H1 (cell line): ENCODE measurements at regions not wholly inside any gene's neighbourhood (a gene's known extent, or its start where the extent isn't known, plus 50 kb on each side); places are given as distances from the start of the nearest gene placed in this dataset.

Experiments used
- CTCF ChIA-PET: fragments of 300-600 bp; sonication (Branson Sonifier 250); formaldehyde crosslinking; loops from one replicate; lab custom pipeline; 2021; ENCODE audit not compliant: partially characterized antibody; lab: Charles Lee
- POLR2A ChIA-PET: fragments of 300-600 bp; sonication (Branson Sonifier 250); formaldehyde crosslinking; loops from one replicate; lab custom pipeline; 2021; ENCODE audit warnings: inconsistent platforms; ENCODE audit not compliant: partially characterized antibody; lab: Charles Lee
- DNase-seq, 2 experiments: peaks; one replicate each; pipeline versions ENCODE4 v3.0.0 to v3.0.0-alpha.2; 2010 to 2022; ENCODE audit warnings: low spot score in 2 of 2, low read depth in 1 of 2, mixed read lengths in 1 of 2
- FAIRE-seq: peaks from 2 replicates; lab custom pipeline; 2011; peaks lifted over from hg19 to GRCh38; lab: Jason Lieb, UNC
- H2AFZ ChIP-seq: 2 replicates; pipeline ENCODE4 v1.8.1; 2012; ENCODE audit warnings: low read length, inconsistent platforms
- H2AK5ac ChIP-seq: 2 replicates; pipeline ENCODE4 v1.6.1; 2013; ENCODE audit warnings: low read depth, low read length
- H2BK120ac ChIP-seq: replicated peaks from 2 replicates; pipeline ENCODE3; 2013; ENCODE audit warnings: low read depth, low read length, inconsistent platforms
- H2BK12ac ChIP-seq: 2 replicates; pipeline ENCODE4 v1.6.1; 2013; ENCODE audit warnings: low read depth, low read length
- H2BK15ac ChIP-seq: 2 replicates; pipeline ENCODE4 v1.6.1; 2013; ENCODE audit warnings: low read length
- H2BK20ac ChIP-seq: 2 replicates; pipeline ENCODE4 v1.6.1; 2013; ENCODE audit warnings: low read length
- H2BK5ac ChIP-seq: 2 replicates; pipeline ENCODE4 v1.6.1; 2013; ENCODE audit warnings: low read depth, low read length
- H3K14ac ChIP-seq: 2 replicates; pipeline ENCODE4 v1.6.1; 2013; ENCODE audit warnings: inconsistent platforms; ENCODE audit not compliant: insufficient read length
- H3K18ac ChIP-seq: 2 replicates; pipeline ENCODE4 v1.6.1; 2013; ENCODE audit warnings: low read length; ENCODE audit errors: extremely low read depth
- H3K23ac ChIP-seq: 2 replicates; pipeline ENCODE4 v1.6.1; 2013; ENCODE audit warnings: inconsistent platforms; ENCODE audit not compliant: insufficient read length
- H3K23me2 ChIP-seq: 2 replicates; pipeline ENCODE4 v1.6.1; 2013; ENCODE audit warnings: low read depth, low read length
- H3K27ac ChIP-seq: 2 replicates; pipeline ENCODE4 v1.6.1; 2011; ENCODE audit warnings: low read depth, low read length, inconsistent platforms
- H3K27me3 ChIP-seq, 4 experiments: replicated peaks in 1 of 4; 1 replicate in 1 of 4; 2 replicates in 3 of 4; pipeline versions ENCODE4 v1.6.1 to v1.8.1; 2011 to 2013; ENCODE audit warnings: low read length in 3 of 4, mild to moderate bottlenecking in 3 of 4, inconsistent platforms in 2 of 4, mixed read lengths in 2 of 4, moderate library complexity in 1 of 4; ENCODE audit not compliant: control insufficient read depth in 3 of 4, insufficient read depth in 3 of 4; ENCODE audit errors: extremely low read depth in 1 of 4
- H3K36me3 ChIP-seq, 4 experiments: 2 replicates each; pipeline versions ENCODE4 v1.6.1 to v1.8.1; 2011 to 2013; ENCODE audit warnings: mild to moderate bottlenecking in 4 of 4, low read length in 3 of 4, moderate library complexity in 2 of 4, control low read depth in 1 of 4, inconsistent platforms in 1 of 4; ENCODE audit not compliant: insufficient read depth in 4 of 4, control insufficient read depth in 2 of 4
- H3K4ac ChIP-seq: replicated peaks from 2 replicates; pipeline ENCODE3; 2013; ENCODE audit warnings: low read length, low read depth, mixed read lengths, inconsistent platforms; ENCODE audit not compliant: insufficient read length
- H3K4me1 ChIP-seq, 4 experiments: replicated peaks in 1 of 4; 1 replicate in 1 of 4; 2 replicates in 3 of 4; pipeline versions ENCODE4 v1.6.1 to v1.8.1; 2011 to 2013; ENCODE audit warnings: low read length in 3 of 4, inconsistent platforms in 2 of 4, mixed read lengths in 1 of 4; ENCODE audit not compliant: insufficient read depth in 4 of 4, control insufficient read depth in 3 of 4
- H3K4me2 ChIP-seq, 2 experiments: 2 replicates each; pipeline versions ENCODE4 v1.6.1 to v1.8.1; 2011 to 2013; ENCODE audit warnings: low read depth in 2 of 2, low read length in 2 of 2, control low read depth in 1 of 2, inconsistent platforms in 1 of 2, mild to moderate bottlenecking in 1 of 2; ENCODE audit not compliant: insufficient read depth in 1 of 2
- H3K4me3 ChIP-seq, 4 experiments: fragments of 200-600, 300-600 bp in 1 of 4; sonication (generic), shearing (Covaris generic), sonication (Bioruptor Twin) in 1 of 4; 2 replicates each; pipeline versions ENCODE4 v1.5.1 to v1.8.1; 2011 to 2016; ENCODE audit warnings: low read length in 4 of 4, low read depth in 3 of 4, control low read depth in 2 of 4, inconsistent platforms in 2 of 4, mild to moderate bottlenecking in 2 of 4, mixed read lengths in 1 of 4, moderate library complexity in 1 of 4; ENCODE audit not compliant: insufficient read depth in 2 of 4; ENCODE audit errors: extremely low read depth in 1 of 4
- H3K56ac ChIP-seq: replicated peaks from 2 replicates; pipeline ENCODE3; 2013; ENCODE audit warnings: low read depth, mild to moderate bottlenecking, mixed read lengths, low read length, inconsistent platforms; ENCODE audit not compliant: insufficient read length
- H3K79me1 ChIP-seq: 2 replicates; pipeline ENCODE4 v1.6.1; 2013; ENCODE audit warnings: low read depth, low read length, control low read depth
- H3K79me2 ChIP-seq, 2 experiments: 2 replicates each; pipeline versions ENCODE4 v1.6.1 to v1.8.1; 2012 to 2013; ENCODE audit warnings: low read length in 2 of 2, mild to moderate bottlenecking in 2 of 2, inconsistent platforms in 1 of 2; ENCODE audit not compliant: insufficient read depth in 2 of 2, control insufficient read depth in 1 of 2
- H3K9ac ChIP-seq, 4 experiments: replicated peaks in 1 of 4; 1 replicate in 1 of 4; 2 replicates in 3 of 4; pipeline versions ENCODE4 v1.6.1 to v1.8.1; 2011 to 2013; ENCODE audit warnings: low read depth in 3 of 4, low read length in 3 of 4, control low read depth in 2 of 4, mild to moderate bottlenecking in 2 of 4, moderate library complexity in 2 of 4, inconsistent platforms in 1 of 4; ENCODE audit errors: extremely low read depth in 1 of 4
- H3K9me3 ChIP-seq, 2 experiments: 2 replicates each; pipeline versions ENCODE4 v1.6.1 to v1.8.1; 2012 to 2013; ENCODE audit warnings: mild to moderate bottlenecking in 2 of 2, moderate library complexity in 2 of 2, control low read depth in 1 of 2, inconsistent platforms in 1 of 2, low read depth in 1 of 2, low read length in 1 of 2, mixed read lengths in 1 of 2; ENCODE audit not compliant: insufficient read depth in 2 of 2
- H4K20me1 ChIP-seq, 2 experiments: replicated peaks in 1 of 2; 2 replicates each; pipeline versions ENCODE3 to v1.8.1; 2011 to 2013; ENCODE audit warnings: inconsistent platforms in 2 of 2, low read length in 2 of 2, mild to moderate bottlenecking in 1 of 2; ENCODE audit not compliant: insufficient read depth in 2 of 2, control insufficient read depth in 1 of 2
- H4K5ac ChIP-seq: 2 replicates; pipeline ENCODE4 v1.6.1; 2013; ENCODE audit warnings: low read length, low read depth, mixed read lengths, inconsistent platforms; ENCODE audit not compliant: insufficient read length
- H4K8ac ChIP-seq: 2 replicates; pipeline ENCODE4 v1.8.0; 2013; ENCODE audit warnings: mild to moderate bottlenecking, moderate library complexity, low read length, inconsistent platforms; ENCODE audit not compliant: insufficient read depth; ENCODE audit errors: extremely low read depth
- H4K91ac ChIP-seq: replicated peaks from 2 replicates; pipeline ENCODE3; 2013; ENCODE audit warnings: low read length, mixed read lengths, inconsistent platforms; ENCODE audit not compliant: insufficient read length
- ASH2L ChIP-seq: fragments of 200-600, 300-600 bp; sonication (generic); IDR thresholded peaks from one replicate; pipeline ENCODE4 v1.7.1; 2017; ENCODE audit warnings: low read length
- CREB1 ChIP-seq: IDR thresholded peaks from 2 replicates; pipeline ENCODE4 v1.6.1; 2012; ENCODE audit warnings: inconsistent platforms
- EZH2 ChIP-seq: fragments of 200-600 bp; sonication (generic); IDR thresholded peaks from 2 replicates; pipeline ENCODE4 v1.7.1; 2012; ENCODE audit warnings: low read depth, mild to moderate bottlenecking, moderate library complexity, low read length, inconsistent platforms; ENCODE audit not compliant: severe bottlenecking
- GABPA ChIP-seq: IDR thresholded peaks from 2 replicates; pipeline ENCODE4 v1.6.1; 2011; ENCODE audit warnings: mild to moderate bottlenecking, low read length, moderate library complexity, borderline replicate concordance; ENCODE audit not compliant: insufficient read depth
- HDAC2 ChIP-seq, 2 experiments: fragments of 300-600 bp in 1 of 2; sonication (generic) in 1 of 2; IDR thresholded peaks; 2 replicates each; pipeline ENCODE4 v1.6.1; 2011 to 2012; ENCODE audit warnings: low read depth in 2 of 2, low read length in 2 of 2, mild to moderate bottlenecking in 2 of 2, moderate library complexity in 2 of 2, borderline replicate concordance in 1 of 2, inconsistent platforms in 1 of 2
- KDM1A ChIP-seq: fragments of 200-600, 300-600 bp; sonication (generic); IDR thresholded peaks from 2 replicates; pipeline ENCODE4 v1.7.1; 2016; ENCODE audit warnings: mild to moderate bottlenecking, low read length, borderline replicate concordance
- KDM5A ChIP-seq: fragments of 200-600 bp; IDR thresholded peaks from 2 replicates; pipeline ENCODE4 v1.7.1; 2012; ENCODE audit warnings: mild to moderate bottlenecking, low read length, inconsistent platforms, mixed read lengths
- NRF1 ChIP-seq: IDR thresholded peaks from 2 replicates; pipeline ENCODE4 v1.6.1; 2011; ENCODE audit warnings: mild to moderate bottlenecking, low read depth, low read length, improper control_type of control experiment
- POLR2A ChIP-seq, 2 experiments: IDR thresholded peaks; 1 replicate in 1 of 2; 2 replicates in 1 of 2; pipeline ENCODE4 v1.6.1; 2011; ENCODE audit warnings: low read depth in 2 of 2, low read length in 2 of 2, mild to moderate bottlenecking in 2 of 2; ENCODE audit errors: control extremely low read depth in 1 of 2
- RBBP5 ChIP-seq: IDR thresholded peaks from 2 replicates; pipeline ENCODE4 v1.7.1; 2012; ENCODE audit warnings: low read depth, mild to moderate bottlenecking, inconsistent platforms, low read length, moderate library complexity, borderline replicate concordance
- RNF2 ChIP-seq: fragments of 200-900, 300-1000 bp; sonication (generic); IDR thresholded peaks from 2 replicates; pipeline ENCODE4 v1.7.1; 2016; ENCODE audit warnings: borderline replicate concordance, low read depth, mild to moderate bottlenecking, antibody characterized with exemption, low read length; ENCODE audit not compliant: poor library complexity, severe bottlenecking; ENCODE audit errors: missing control alignments
- SAP30 ChIP-seq: fragments of 300-600 bp; sonication (generic); IDR thresholded peaks from 2 replicates; pipeline ENCODE4 v1.7.1; 2012; ENCODE audit warnings: low read length, moderate library complexity, mild to moderate bottlenecking, inconsistent platforms; ENCODE audit not compliant: insufficient read depth, insufficient replicate concordance
- SIRT6 ChIP-seq: IDR thresholded peaks from one replicate; pipeline ENCODE4 v1.7.1; 2012; ENCODE audit warnings: low read length, inconsistent platforms
- SP1 ChIP-seq: IDR thresholded peaks from 2 replicates; pipeline ENCODE4 v1.6.1; 2011; ENCODE audit warnings: low read depth, low read length
- TAF7 ChIP-seq: optimal IDR thresholded peaks from 2 replicates; pipeline ENCODE3; 2011; ENCODE audit warnings: low read depth, mild to moderate bottlenecking, inconsistent platforms, low read length, moderate library complexity, borderline replicate concordance
- TBP ChIP-seq: IDR thresholded peaks from 2 replicates; pipeline ENCODE4 v1.6.1; 2011; ENCODE audit warnings: low read depth, low read length, improper control_type of control experiment
- YY1 ChIP-seq: IDR thresholded peaks from 2 replicates; pipeline ENCODE4 v1.6.1; 2011; ENCODE audit warnings: low read depth, mild to moderate bottlenecking, low read length

GRCh38 chr11:26931881-26932280 lies 62.0 kb upstream of the FIBIN start:
- H2BK5ac ChIP-seq: no peak overlapping the region
- no peak overlapping the region for H3K23ac ChIP-seq
- H3K56ac ChIP-seq: no peak overlapping the region
- no peak overlapping the region for H4K8ac ChIP-seq
- POLR2A ChIA-PET: no interaction called here
- no peak overlapping the region for H3K4me3 ChIP-seq
- peak overlapping the region; percentile 49; the same call in 1 of the 2 replicates for H3K18ac ChIP-seq
- H4K91ac ChIP-seq: no peak overlapping the region
- H3K14ac ChIP-seq: no peak overlapping the region
- FAIRE-seq (no peak), DNase-seq (no peak)
- H3K27ac ChIP-seq: no peak overlapping the region
- no peak overlapping the region for H2BK15ac ChIP-seq
- no peaks in the 10 kb centered on the region for H4K20me1 ChIP-seq
- no peaks in the 10 kb centered on the region for H3K36me3 ChIP-seq
- no peak overlapping the region for H4K5ac ChIP-seq
- H3K79me1 ChIP-seq: no peaks in the 10 kb centered on the region
- no peaks in the 10 kb centered on the region for H3K23me2 ChIP-seq
- no peak overlapping the region for H2AK5ac ChIP-seq
- no peak overlapping the region for H3K4ac ChIP-seq
- H3K27me3 ChIP-seq: no peaks in the 10 kb centered on the region
- no peak overlapping the region for H3K9ac ChIP-seq
- no peak for TF ChIP-seq RNF2
- no peak for TF ChIP-seq RBBP5
- TF ChIP-seq TAF7: no peak
- TF ChIP-seq KDM1A: no peak
- no peak for TF ChIP-seq POLR2A (IDR thresholded peaks at IDR 0.05; ENCODE audit: control extremely low read depth in 1 of 2, low read depth in 2 of 2, low read length in 2 of 2)
- TF ChIP-seq SP1: no peak
- TF ChIP-seq NRF1: no peak
- no peak for TF ChIP-seq EZH2
- TF ChIP-seq GABPA: no peak
- TF ChIP-seq SAP30: no peak
- TF ChIP-seq HDAC2 (IDR thresholded peaks at IDR 0.05; ENCODE audit: borderline replicate concordance in 1 of 2, low read depth in 2 of 2, low read length in 2 of 2): no peak
- no peak for TF ChIP-seq ASH2L
- no peak for TF ChIP-seq SIRT6
- TF ChIP-seq YY1: no peak
- no peak for TF ChIP-seq TBP
- TF ChIP-seq CREB1: no peak
- no peak for TF ChIP-seq KDM5A
- H2BK120ac ChIP-seq: no peak overlapping the region
- H3K4me2 ChIP-seq: no peak overlapping the region
- peaks cover 0 to 4% (median 0%) of the 10 kb centered on the region in 4 experiments; a peak in 2 of 7 replicates for H3K4me1 ChIP-seq
- H2AFZ ChIP-seq: no peak overlapping the region
- no peaks in the 10 kb centered on the region for H3K9me3 ChIP-seq
- no peak overlapping the region; the same call in 1 of the 2 replicates for H2BK12ac ChIP-seq
- no peak overlapping the region for H2BK20ac ChIP-seq
- CTCF ChIA-PET: no interaction called here
- no peaks in the 10 kb centered on the region for H3K79me2 ChIP-seq
